HG02870 (cell line): ENCODE measurements at regions not wholly inside any gene's neighbourhood (a gene's known extent, or its start where the extent isn't known, plus 50 kb on each side); places are given as distances from the start of the nearest gene placed in this dataset.

Experiments
- ATAC-seq: cut with Tn5 transposase; IDR thresholded peaks from one replicate; pipeline ENCODE4 v1.9.1; 2021; ENCODE audit warnings: mild to moderate bottlenecking, moderate library complexity; ENCODE audit not compliant: unreplicated experiment

DNA sequence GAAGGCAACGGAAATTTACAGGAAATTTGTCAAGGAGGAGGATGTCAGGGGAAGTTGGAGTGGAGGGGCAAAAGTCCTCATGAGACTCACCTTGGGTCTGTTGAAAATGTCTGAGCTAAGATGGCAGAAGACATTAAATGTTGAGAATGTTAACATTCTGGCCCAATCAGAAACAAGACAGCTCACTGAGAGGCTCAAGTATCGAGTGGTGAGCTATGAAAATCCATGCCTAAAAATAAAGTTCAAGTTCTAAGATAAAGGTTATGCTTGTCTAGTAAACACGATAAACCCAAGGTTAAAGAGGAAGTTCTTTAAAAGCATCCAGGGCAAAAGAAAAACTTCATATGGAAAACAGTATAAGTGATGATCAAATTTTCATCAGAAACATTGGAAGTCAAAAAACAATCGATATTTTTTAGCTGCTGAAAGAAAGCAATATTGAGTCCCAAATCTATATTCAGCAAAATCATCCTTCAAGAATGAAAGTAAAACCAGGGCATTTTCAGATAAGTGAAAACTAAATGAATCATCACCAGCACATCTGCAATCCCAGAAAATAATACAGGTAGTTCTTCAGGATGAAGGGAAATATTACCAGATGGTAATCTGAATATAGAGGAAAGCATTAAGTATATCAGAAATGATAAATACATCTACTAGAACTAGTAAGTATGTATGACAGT lies 462.4 kb downstream of the TLL1 start:
- peak; percentile 65 for ATAC-seq

GRCh38 chr4:166341992-166342391 lies 469.0 kb downstream of the TLL1 start:
- ATAC-seq: peak; percentile 64

GRCh38 chr4:166363198-166363597 lies 490.2 kb downstream of the TLL1 start:
- ATAC-seq: peak; percentile 44

DNA sequence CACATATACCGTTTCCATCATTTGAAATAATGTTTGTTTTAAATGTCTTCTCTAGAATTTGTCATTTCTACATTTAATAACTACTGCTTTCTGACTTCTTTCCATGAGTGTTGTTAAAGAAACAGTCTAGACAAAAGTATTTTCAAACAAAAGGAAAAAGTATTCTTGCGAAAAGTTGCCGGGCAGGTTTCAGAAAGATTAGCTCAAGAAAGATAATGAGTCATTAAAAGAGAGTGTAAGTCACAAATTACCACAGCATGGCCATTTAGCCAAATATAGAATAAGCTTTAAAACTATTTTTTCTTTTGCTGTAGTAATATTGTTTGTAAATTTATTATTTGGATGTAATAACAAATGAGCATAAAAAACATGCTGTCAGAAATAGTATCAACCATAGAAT lies 493.0 kb downstream of the TLL1 start:
- ATAC-seq: no peak

DNA sequence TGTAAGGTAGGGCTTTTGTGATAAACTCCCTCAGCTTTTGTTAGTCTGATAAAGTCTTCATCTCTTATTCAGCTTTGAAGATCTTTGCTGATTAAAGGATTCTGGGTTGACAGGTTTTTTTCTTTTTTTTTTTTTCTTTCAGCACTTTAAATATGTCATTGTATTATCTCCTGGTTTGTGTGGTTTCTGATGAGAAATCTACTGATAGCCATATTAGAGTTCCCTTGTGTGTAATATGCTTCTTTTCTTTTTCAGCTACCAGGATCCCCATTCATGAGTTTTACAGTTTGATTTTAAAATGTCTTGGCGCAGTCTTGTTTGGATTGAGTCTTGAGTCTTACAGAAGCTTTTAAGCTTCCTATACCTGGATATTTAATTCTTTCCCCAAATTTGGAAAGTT lies 504.5 kb downstream of the TLL1 start:
- ATAC-seq: no peak

DNA sequence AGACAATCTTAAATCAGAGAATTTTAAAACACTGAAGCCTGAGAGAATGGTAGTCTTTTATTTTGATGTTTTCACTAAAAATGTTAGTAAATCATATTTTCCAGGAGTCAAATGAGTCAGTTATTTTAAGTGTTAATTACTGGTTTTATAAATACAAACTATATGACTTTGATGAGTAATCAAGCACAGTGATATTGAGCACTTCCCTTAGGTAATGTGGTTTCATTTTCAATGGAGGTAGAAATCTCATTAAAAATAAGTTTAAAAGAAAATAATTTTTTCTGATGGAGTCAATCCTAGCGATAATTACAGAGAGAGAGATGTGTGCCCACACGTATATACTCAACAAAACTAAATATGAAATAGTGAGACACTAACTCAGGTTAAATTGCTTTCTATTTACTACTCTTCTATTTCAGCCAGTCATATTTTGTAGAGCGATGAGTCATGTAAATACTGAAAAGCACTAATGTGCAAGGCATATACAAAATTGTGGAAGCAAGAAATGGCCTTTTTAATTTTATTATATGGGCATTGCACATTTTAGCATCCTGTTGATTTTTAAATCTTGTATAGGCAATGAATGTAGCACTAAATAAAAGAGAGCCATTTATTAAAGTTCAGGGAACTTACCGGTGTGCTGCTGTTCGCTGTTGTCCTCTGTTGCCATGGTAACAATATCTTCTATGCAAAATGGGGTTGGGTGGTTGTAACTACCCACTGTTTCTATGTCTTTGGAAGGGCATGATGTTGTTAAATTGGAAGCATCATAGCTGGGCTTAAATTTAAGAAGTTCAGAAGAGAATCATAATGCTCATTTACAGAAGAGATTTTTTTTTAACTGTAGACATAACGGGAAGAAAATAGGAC lies 513.7 kb downstream of the TLL1 start:
- peak; percentile 46 for ATAC-seq

GRCh38 chr4:166391501-166391900 lies 518.5 kb downstream of the TLL1 start:
- ATAC-seq: no peak

DNA sequence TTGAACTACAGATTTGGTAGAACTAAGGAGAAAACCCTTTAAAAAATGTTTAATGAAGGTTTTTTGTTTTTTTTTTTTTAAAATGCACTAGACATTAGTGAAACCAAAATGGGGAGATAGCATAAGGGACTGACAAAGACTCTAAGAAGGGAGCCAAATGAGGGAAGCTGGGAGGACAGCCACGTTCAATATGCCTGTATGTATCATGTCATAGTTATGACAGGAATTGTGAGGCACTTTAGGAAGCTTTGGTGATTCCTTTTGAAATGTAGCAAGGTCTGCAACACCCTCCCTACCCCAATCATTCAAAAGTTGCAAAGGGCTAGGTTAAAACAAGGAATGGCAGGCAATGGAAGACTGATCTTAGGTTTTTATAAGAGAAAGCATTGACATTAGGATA lies 526.0 kb downstream of the TLL1 start:
- ATAC-seq: no peak

- ATAC-seq: no peak
Measured at GRCh38 chr4:166400270-166400894, 527.3 kb downstream of the TLL1 start.

- no peak for ATAC-seq
Measured at GRCh38 chr4:166413356-166413755, 540.3 kb downstream of the TLL1 start.

DNA sequence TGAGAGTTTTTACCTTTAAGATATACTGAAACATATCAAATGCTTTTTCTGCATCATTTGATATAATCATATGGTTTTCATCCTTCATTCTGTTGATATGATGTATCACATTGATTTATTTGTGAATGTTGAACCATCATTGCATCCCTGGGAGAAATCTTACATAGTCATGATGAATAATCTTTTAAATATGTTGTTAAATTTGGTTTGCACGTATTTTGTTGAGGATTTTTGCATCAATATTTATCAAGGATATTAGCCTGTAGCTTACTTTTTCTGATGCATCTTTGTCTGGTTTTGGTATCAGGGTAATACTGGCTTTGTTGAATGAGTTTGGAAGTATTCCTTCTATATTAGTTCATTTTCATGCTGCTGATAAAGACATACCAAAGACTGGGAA lies 541.4 kb downstream of the TLL1 start:
- no peak for ATAC-seq

GRCh38 chr4:166415749-166416148 lies 542.7 kb downstream of the TLL1 start:
- no peak for ATAC-seq

- no peak for ATAC-seq
Measured at GRCh38 chr4:166421556-166422156, 548.6 kb downstream of the TLL1 start.

DNA sequence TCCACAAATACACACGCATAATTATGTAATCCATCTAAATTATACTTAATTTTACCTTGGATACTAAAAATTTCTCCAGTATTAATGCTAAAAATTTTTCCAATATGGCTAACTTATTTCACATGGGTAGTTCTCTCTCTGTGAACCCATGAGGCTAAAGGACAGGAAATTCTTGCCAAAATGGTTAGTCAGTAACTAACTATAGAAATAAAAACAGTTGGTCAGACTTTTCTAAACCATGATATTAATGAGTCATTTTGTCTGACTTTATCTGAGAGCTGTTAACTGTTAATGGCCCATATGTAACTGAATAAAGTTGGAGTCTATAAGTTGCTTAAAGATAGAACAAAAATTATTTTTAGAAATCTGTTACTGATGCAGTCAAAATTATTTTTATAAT lies 549.4 kb downstream of the TLL1 start:
- no peak for ATAC-seq

GRCh38 chr4:166426300-166426863 lies 553.3 kb downstream of the TLL1 start:
- ATAC-seq: no peak

DNA sequence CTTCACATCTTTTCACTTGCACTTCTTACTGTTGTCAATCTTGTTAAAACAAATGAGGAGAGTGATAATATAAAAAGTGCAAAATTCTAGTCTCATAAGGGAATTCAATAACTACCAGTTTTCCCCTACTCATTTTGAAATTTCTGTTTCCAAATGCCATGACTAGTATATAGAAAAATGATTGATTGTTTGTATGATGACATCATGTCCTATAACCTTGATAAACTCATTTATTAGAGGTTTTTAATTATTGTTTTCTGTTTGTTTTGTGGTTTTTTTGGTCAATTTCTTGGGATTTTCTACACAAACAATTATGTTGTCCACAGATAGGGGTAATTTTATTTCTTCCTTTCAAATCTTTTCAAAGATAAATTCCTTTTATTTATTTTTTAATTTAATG lies 559.1 kb downstream of the TLL1 start:
- no peak for ATAC-seq

GRCh38 chr4:166432842-166433241 lies 559.8 kb downstream of the TLL1 start:
- ATAC-seq: no peak

DNA sequence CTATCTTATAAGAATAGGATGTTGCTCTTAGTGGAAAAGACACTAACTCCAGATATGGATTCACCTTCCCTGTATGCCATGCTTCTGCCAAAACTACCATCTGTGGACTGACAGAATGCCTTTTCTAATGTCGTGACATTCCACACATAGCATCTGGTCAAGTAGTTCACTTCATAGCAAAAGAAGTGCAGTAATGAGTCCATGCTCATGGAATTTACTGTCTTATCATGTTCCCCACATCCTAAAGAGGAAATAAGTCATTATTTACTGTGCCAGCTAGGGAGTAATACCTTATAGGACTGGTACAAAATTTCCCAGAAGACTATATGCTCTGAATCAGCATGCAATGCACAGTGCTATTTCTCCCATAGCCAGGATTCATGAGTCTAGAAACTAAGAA lies 562.4 kb downstream of the TLL1 start:
- ATAC-seq: no peak

DNA sequence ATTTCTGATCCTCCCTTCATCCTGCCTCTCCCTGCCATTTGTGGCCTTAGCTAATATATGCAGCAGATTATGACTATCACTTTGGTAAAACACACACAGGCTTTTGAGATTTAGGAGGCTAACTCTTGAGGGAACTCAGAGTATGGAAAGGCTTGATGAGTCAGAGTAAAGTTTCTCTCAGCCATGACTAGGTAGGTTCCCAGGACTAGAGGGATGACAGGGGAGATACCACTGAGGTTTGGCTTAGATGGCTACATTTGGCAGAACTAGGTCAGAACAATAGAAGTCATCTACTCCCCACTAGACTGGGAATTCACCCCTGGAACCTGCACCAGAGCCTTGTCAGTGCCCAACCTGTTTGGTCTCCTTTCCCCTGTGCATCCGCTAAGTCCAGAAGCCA lies 585.7 kb downstream of the TLL1 start:
- ATAC-seq: no peak

GRCh38 chr4:166459621-166460020 lies 586.6 kb downstream of the TLL1 start:
- ATAC-seq: no peak
